Adrenal gland (tissue), 5 donors: ENCODE measurements at regions not wholly inside any gene's neighbourhood (a gene's known extent, or its start where the extent isn't known, plus 50 kb on each side); places are given as distances from the start of the nearest gene placed in this dataset.

ENCODE experiments used
- CTCF ChIP-seq, 6 experiments: fragments of 450-650 bp in 4 of 6; fragments of 200-600 bp in 2 of 6; sonication (generic) in 1 of 6; IDR thresholded peaks; 1 replicate in 5 of 6; 2 replicates in 1 of 6; pipeline versions ENCODE4 v1.5.1 to v1.8.0; 2016 to 2021; ENCODE audit warnings: antibody characterized with exemption in 6 of 6, mild to moderate bottlenecking in 2 of 6, moderate library complexity in 1 of 6
- POLR2A ChIP-seq, 2 donors: fragments of 450-650 bp; IDR thresholded peaks; one replicate each; pipeline ENCODE4 v1.6.1; 2017; ENCODE audit warnings: antibody characterized with exemption in 2 of 2, mild to moderate bottlenecking in 2 of 2, moderate library complexity in 1 of 2
- donor health status: DM: no; HTN: no; CAD: no.

GRCh38 chr13:68350554-68350953 is 1120.4 kb upstream of the PCDH9 start:
- no peak for TF ChIP-seq CTCF (IDR thresholded peaks at IDR 0.05)
- no peak for TF ChIP-seq POLR2A (IDR thresholded peaks at IDR 0.05)
